SKM-1 treated with dmso at 0.1 percent for 144 hours (cell line): ENCODE measurements at regions not wholly inside any gene's neighbourhood (a gene's known extent, or its start where the extent isn't known, plus 50 kb on each side); places are given as distances from the start of the nearest gene placed in this dataset.

ENCODE experiments used
- DNase-seq: peaks from one replicate; lab custom pipeline; 2025; ENCODE audit not compliant: unreplicated experiment; lab: John Stamatoyannopoulos, UW

DNA sequence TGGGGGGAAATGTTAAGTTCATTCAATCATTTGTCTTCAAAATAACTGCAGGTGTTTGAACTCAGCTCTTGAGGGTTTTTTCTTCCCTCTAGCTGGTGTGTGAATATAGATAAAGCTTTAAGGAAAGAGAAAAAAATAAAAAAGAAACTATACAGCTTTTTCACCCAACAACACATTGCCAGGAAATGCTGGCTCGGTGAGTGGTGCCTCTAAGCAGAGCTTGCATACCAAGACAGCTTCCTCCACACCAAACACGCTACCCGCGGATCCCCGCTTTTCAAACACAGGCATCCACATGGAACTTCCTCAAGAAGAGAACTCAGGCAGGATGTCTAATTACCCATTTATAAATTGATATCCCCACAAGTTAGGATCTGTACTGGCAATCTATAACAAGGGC, 69.8 kb upstream of the TANK start:
- DNase-seq = no peak

GRCh38 chr2:161095314-161095713, 64.9 kb upstream of the TANK start:
- DNase-seq = no peak

DNA sequence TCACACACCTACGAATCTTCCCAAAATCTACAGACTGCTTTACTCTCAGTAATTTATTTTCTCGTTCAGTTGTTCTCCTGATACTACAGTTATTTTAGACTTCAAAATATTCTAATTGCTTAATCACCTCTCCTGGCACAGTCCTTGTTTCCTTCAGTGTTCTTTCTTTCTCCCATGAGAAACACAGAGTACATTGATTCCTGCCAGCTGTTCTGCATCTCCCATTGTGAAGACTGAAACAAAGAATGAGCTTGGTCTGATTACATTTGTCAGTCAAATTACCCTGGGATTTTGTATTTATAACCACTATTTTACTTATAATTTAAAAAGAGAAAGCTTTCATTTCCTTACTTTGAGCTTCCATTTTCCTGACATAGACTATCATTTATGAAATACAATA, 63.9 kb upstream of the TANK start:
- DNase-seq = no peak

DNA sequence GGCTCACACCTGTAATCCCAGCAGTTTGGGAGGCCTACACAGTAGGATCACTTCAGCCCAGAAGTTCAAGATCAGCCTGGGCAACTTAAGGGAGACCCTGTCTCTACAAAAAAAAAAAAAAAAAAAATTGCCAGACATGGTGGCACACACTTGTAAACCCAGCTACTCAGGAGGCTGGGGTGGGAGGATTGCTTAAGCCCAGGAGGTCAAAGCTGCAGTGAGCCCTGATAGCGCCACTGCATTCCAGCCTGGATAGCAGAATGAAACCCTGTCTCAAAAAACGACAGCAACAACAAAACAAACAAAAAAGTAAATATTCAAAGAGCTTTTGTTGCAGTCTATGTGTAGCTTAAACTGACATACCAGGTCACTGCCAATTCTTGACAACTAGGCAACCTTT, 63.1 kb upstream of the TANK start:
- DNase-seq = no peak

DNA sequence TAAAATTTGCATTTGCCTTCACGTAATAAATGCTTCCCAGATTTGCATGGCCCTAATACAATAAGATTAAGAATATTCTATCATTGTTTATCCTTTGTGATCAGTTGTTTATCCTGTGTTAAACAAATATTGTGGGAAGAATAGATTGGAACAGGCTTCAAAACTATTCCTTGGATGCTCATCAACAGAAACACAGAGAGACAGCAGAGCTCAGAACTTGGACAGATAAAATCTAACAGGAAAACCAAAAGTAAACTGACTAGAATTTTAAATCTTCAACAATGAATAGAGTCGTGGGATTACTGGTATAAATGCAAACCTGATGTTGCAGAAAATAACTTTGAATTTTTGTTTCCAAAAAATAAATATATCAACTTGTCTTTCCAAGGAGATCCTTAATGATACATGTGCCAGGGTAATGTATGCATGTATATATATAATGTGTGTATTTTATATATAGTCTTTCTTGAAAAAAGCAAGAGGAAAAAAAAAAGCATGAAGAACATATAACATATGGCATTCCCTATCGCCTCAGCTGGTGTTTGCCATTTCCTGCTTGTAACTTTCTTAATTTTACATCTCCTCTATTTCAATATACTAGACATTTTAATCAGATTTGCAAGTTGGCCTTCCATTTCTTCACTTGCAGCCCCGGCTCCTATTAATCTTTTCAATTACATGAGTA, 59.9 kb upstream of the TANK start:
- DNase-seq = no peak

DNA sequence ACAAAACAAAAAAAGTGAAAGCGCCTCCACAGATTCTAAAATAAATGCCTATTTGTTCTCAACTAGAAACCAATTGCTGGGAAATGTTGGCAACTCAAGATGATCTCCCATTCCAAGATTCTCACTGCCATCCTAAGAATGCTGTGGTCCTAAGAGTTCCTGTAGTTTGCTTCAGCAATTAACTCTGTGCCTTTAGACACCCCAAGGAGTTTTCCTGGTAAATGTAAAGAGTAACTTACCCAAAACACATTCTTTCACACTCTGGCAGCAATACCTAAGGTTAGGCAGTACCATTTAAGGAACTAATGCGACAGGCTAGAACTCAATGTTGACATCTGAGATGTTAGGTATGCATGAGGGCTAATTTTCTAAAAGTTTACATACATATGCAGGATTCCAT, 58.8 kb upstream of the TANK start:
- DNase-seq = no peak

DNA sequence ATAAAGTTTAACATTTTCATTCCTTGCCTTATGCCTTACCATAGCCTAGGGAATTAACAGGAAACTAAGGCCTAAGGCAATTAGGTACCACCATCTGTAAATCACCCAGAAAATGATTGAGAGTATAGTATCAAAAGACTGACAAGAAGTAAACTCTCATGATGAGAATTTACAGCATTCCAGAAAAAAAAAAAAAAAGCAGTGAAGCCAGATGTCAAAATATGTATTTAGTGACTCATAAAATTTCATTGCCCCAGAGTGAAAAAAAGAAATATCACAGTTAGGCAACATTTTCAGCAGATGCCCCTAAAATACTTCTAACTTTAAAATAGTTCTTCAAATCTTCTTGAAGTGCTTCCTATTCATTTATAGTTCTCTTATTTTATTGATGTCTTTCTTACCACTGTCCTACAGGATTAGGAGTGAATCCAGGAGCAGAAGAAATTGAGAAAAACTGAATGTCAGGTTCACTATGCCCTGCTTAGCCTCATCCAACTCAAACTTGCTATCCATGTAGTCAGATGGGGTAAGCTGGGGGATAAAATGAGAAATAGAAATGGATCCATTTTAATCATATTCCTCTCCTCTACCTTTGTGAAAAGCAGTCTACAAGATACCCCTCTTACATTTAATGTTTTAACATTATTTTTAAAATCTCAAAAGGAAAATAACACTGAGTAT, 57.3 kb upstream of the TANK start:
- no peak for DNase-seq

DNA sequence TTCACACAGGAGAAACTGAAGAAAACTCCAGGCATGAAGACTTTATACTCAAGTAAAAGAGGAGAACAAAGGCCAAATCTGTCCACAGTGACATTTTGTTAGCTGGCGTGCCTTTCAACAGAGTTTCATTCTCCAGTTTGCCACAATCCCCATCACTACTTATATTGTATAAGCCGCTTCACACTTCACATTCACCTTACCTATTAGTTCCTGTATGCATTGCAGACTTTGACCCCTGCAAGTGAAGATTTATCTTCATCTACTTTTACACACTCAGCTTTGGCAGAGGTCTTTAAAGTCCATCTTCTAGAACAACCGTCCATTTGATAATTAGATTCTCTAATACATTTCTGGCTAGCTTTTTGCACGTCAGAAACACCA, 56.8 kb upstream of the TANK start:
- DNase-seq = no peak

- DNase-seq = no peak
Observed at GRCh38 chr2:161104054-161104553, 56.1 kb upstream of the TANK start.

- no peak for DNase-seq
Observed at GRCh38 chr2:161107265-161107664, 53.0 kb upstream of the TANK start.
